Gastrocnemius medialis (tissue), 4 donors: ENCODE measurements at regions not wholly inside any gene's neighbourhood (a gene's known extent, or its start where the extent isn't known, plus 50 kb on each side); places are given as distances from the start of the nearest gene placed in this dataset.

Experiments used
- CTCF ChIP-seq, 5 experiments: fragments of 450-650 bp in 3 of 5; fragments of 200-600 bp in 2 of 5; sonication (generic) in 2 of 5; IDR thresholded peaks in 4 of 5; conservative IDR thresholded peaks in 1 of 5; 1 replicate in 4 of 5; 2 replicates in 1 of 5; pipeline ENCODE4 v1.5.1; 2016 to 2019; ENCODE audit warnings: antibody characterized with exemption in 5 of 5, mild to moderate bottlenecking in 3 of 5, moderate library complexity in 3 of 5
- POLR2A ChIP-seq, 2 donors: fragments of 450-650 bp; IDR thresholded peaks; one replicate each; pipeline ENCODE4 v1.6.1; 2017; ENCODE audit warnings: antibody characterized with exemption in 2 of 2, mild to moderate bottlenecking in 2 of 2, moderate library complexity in 2 of 2

- TF ChIP-seq CTCF (IDR thresholded peaks at IDR 0.05 in 4 of 5, conservative IDR thresholded peaks at IDR 0.05 in 1 of 5) (no peak), POLR2A (IDR thresholded peaks at IDR 0.05) (no peak)
Observed at GRCh38 chr16:54991525-54991924, 60.9 kb downstream of the IRX5 start.
